ENCODE measurements at regions not wholly inside any gene's neighbourhood (a gene's known extent, or its start where the extent isn't known, plus 50 kb on each side); places are given as distances from the start of the nearest gene placed in this dataset.

- CTCF ChIA-PET (ENCODE audit: low intra/inter-chr PET ratio, low total read pairs) = no interaction called here
- BruUV-seq (replicated peaks) = no TSS peak
- Histone ChIP-seq H3K27me3 (ENCODE audit: control insufficient read depth in 1 of 2, insufficient read depth in 2 of 2, low read length in 2 of 2) (no peaks in the 10 kb centered on the region), H3K79me2 (ENCODE audit: insufficient read depth, low read length) (no peaks in the 10 kb centered on the region), H3K4me3 (replicated peaks in 1 of 3; ENCODE audit: insufficient read depth in 1 of 3, low read depth in 2 of 3, low read length in 3 of 3) (no peak overlapping the region), H3K9ac (ENCODE audit: insufficient read depth, low read depth, low read length) (no peak overlapping the region), H2AFZ (ENCODE audit: low read length) (no peak overlapping the region), H3K4me2 (ENCODE audit: low read depth, low read length) (no peak overlapping the region), H3K27ac (ENCODE audit: extremely low read length, insufficient read depth, low read length) (no peak overlapping the region), H4K20me1 (ENCODE audit: insufficient read depth, low read length) (no peaks in the 10 kb centered on the region), H3K36me3 (replicated peaks in 1 of 2; ENCODE audit: control insufficient read depth in 1 of 2, insufficient read depth in 2 of 2, low read length in 2 of 2) (no peaks in the 10 kb centered on the region), H3K9me3 (ENCODE audit: low read length) (no peaks in the 10 kb centered on the region), H3K4me1 (ENCODE audit: insufficient read depth, low read length) (peaks cover 26% of the 10 kb centered on the region)
- in situ Hi-C loops (cut with HindIII; ENCODE audit: extremely low pct_ligation_motif_present, low pct_unique_long_range_greater_than_20kb) = loop anchor here (10.0 kb wide), 1 partner anchor 369 kb away; no protein-coding TSS in a partner anchor
- ATAC-seq (no peak), DNase-seq (ENCODE audit: low spot score) (no peak), FAIRE-seq (no peak)
- POLR2A ChIA-PET = no interaction called here
- 84% methylated on average over 1 of the region's 1 CpG for WGBS (ENCODE audit: low lambda C conversion rate)
- intact Hi-C loops (cut with micrococcal nuclease; ENCODE audit: unreplicated experiment) = no loop called here
- TF ChIP-seq PRDM15 (CRISPR knock-in tag; IDR thresholded peaks at IDR 0.05) (no peak), ZFP82 (CRISPR knock-in tag; IDR thresholded peaks at IDR 0.05; ENCODE audit: borderline replicate concordance) (no peak), MYNN (CRISPR knock-in tag; IDR thresholded peaks at IDR 0.05; ENCODE audit: low read depth) (no peak), HBP1 (CRISPR knock-in tag; IDR thresholded peaks at IDR 0.05; ENCODE audit: low read depth) (no peak), YEATS2 (CRISPR knock-in tag; IDR thresholded peaks at IDR 0.05; ENCODE audit: borderline replicate concordance) (no peak), MEF2D (CRISPR knock-in tag; IDR thresholded peaks at IDR 0.05) (no peak), NCOA5 (CRISPR knock-in tag; IDR thresholded peaks at IDR 0.05) (no peak), ZBTB3 (CRISPR knock-in tag; IDR thresholded peaks at IDR 0.05; ENCODE audit: borderline replicate concordance, low read depth) (no peak), MBD4 (IDR thresholded peaks at IDR 0.05; ENCODE audit: borderline replicate concordance, low read length) (no peak), ARID4A (CRISPR knock-in tag; IDR thresholded peaks at IDR 0.05; ENCODE audit: borderline replicate concordance) (no peak), ATF2 (CRISPR knock-in tag; IDR thresholded peaks at IDR 0.05) (no peak), ZBTB8A (CRISPR knock-in tag; IDR thresholded peaks at IDR 0.05; ENCODE audit: borderline replicate concordance, low read depth) (no peak)
Observed at GRCh38 chr5:145685417-145685816, 149.7 kb downstream of the PRELID2 start.

Data from HepG2 (cell line).